Astrocyte (in vitro differentiated cells and primary cell): ENCODE measurements at regions not wholly inside any gene's neighbourhood (a gene's known extent, or its start where the extent isn't known, plus 50 kb on each side); places are given as distances from the start of the nearest gene placed in this dataset.

ENCODE experiments used
- DNase-seq: peaks from one replicate; pipeline ENCODE4 v3.0.0-alpha.2; 2010; ENCODE audit warnings: low read depth
- FAIRE-seq: peaks from 2 replicates; lab custom pipeline; 2011; peaks lifted over from hg19 to GRCh38; lab: Jason Lieb, UNC
- H2AFZ ChIP-seq: 2 replicates; pipeline ENCODE4 v1.6.0; 2012; ENCODE audit warnings: low read depth, low read length, inconsistent platforms
- H3K27ac ChIP-seq: 2 replicates; pipeline ENCODE4 v1.5.1; 2011; ENCODE audit warnings: low read depth, low read length, inconsistent platforms
- H3K27me3 ChIP-seq: 2 replicates; pipeline ENCODE4 v1.6.0; 2011; ENCODE audit warnings: low read length, inconsistent platforms; ENCODE audit not compliant: insufficient read depth
- H3K36me3 ChIP-seq: 2 replicates; pipeline ENCODE4 v1.5.1; 2011; ENCODE audit warnings: low read length, inconsistent platforms; ENCODE audit not compliant: insufficient read depth
- H3K4me1 ChIP-seq: 2 replicates; pipeline ENCODE4 v1.5.1; 2011; ENCODE audit warnings: low read length, inconsistent platforms; ENCODE audit not compliant: insufficient read depth
- H3K4me2 ChIP-seq: 2 replicates; pipeline ENCODE4 v1.6.0; 2012; ENCODE audit warnings: low read length, inconsistent platforms
- H3K4me3 ChIP-seq: 2 replicates; pipeline ENCODE4 v1.5.1; 2011; ENCODE audit warnings: low read depth, mild to moderate bottlenecking, low read length, inconsistent platforms; ENCODE audit not compliant: insufficient read depth
- H3K79me2 ChIP-seq: 2 replicates; pipeline ENCODE4 v1.6.0; 2012; ENCODE audit warnings: mild to moderate bottlenecking, low read length, inconsistent platforms; ENCODE audit not compliant: insufficient read depth
- H3K9ac ChIP-seq: 2 replicates; pipeline ENCODE4 v1.6.0; 2012; ENCODE audit warnings: mild to moderate bottlenecking, low read length, inconsistent platforms
- H3K9me3 ChIP-seq: 2 replicates; pipeline ENCODE4 v1.5.1; 2012; ENCODE audit warnings: low read depth, mild to moderate bottlenecking, low read length, inconsistent platforms; ENCODE audit not compliant: insufficient read depth
- H4K20me1 ChIP-seq: 2 replicates; pipeline ENCODE4 v1.6.0; 2012; ENCODE audit warnings: low read length, inconsistent platforms; ENCODE audit not compliant: insufficient read depth
- H3K27ac Mint-ChIP-seq: one replicate; pipeline ENCODE4 v1.8.0; 2021; ENCODE audit warnings: mild to moderate bottlenecking, mixed read lengths; ENCODE audit not compliant: unreplicated experiment
- H3K27me3 Mint-ChIP-seq: one replicate; pipeline ENCODE4 v1.8.0; 2021; ENCODE audit warnings: low read depth, mixed read lengths; ENCODE audit not compliant: unreplicated experiment
- H3K36me3 Mint-ChIP-seq: one replicate; pipeline ENCODE4 v1.8.0; 2021; ENCODE audit warnings: low read depth, mixed read lengths; ENCODE audit not compliant: unreplicated experiment
- H3K4me1 Mint-ChIP-seq: one replicate; pipeline ENCODE4 v1.8.0; 2021; ENCODE audit warnings: low read depth, mixed read lengths; ENCODE audit not compliant: unreplicated experiment
- H3K4me3 Mint-ChIP-seq: one replicate; pipeline ENCODE4 v1.8.0; 2021; ENCODE audit warnings: mild to moderate bottlenecking, moderate library complexity, mixed read lengths; ENCODE audit not compliant: unreplicated experiment
- H3K9me3 Mint-ChIP-seq: one replicate; pipeline ENCODE4 v1.8.0; 2021; ENCODE audit warnings: mild to moderate bottlenecking, mixed read lengths; ENCODE audit not compliant: unreplicated experiment
- CTCF ChIP-seq: IDR thresholded peaks from 2 replicates; pipeline ENCODE4 v1.5.1; 2011; ENCODE audit warnings: low read depth, mild to moderate bottlenecking, inconsistent platforms, low read length, moderate library complexity; ENCODE audit not compliant: insufficient read depth
- EZH2 ChIP-seq: IDR thresholded peaks from 2 replicates; pipeline ENCODE4 v1.6.1; 2012; ENCODE audit warnings: mild to moderate bottlenecking, low read length, inconsistent platforms; ENCODE audit not compliant: insufficient read depth

- no peaks in the 10 kb centered on the region for H3K79me2 ChIP-seq
- FAIRE-seq: no peak
- no peaks in the 10 kb centered on the region for H3K27me3 ChIP-seq
- H3K36me3 Mint-ChIP-seq: no peaks in the 10 kb centered on the region
- H3K27ac ChIP-seq: no peak overlapping the region
- no peak for TF ChIP-seq EZH2
- TF ChIP-seq CTCF: no peak
- no peak overlapping the region for H2AFZ ChIP-seq
- H3K4me2 ChIP-seq: no peak overlapping the region
- no peak overlapping the region for H3K4me3 ChIP-seq
- DNase-seq: no peak
- no peaks in the 10 kb centered on the region for H3K36me3 ChIP-seq
- peaks cover under 1% of the 10 kb centered on the region for H3K4me1 ChIP-seq
- no peak overlapping the region for H3K4me3 Mint-ChIP-seq
- no peaks in the 10 kb centered on the region for H3K27me3 Mint-ChIP-seq
- H3K4me1 Mint-ChIP-seq: peaks cover 2% of the 10 kb centered on the region
- no peak overlapping the region for H3K27ac Mint-ChIP-seq
- no peak overlapping the region for H3K9ac ChIP-seq
- no peaks in the 10 kb centered on the region for H3K9me3 ChIP-seq
- peaks cover 1% of the 10 kb centered on the region for H3K9me3 Mint-ChIP-seq
- no peaks in the 10 kb centered on the region for H4K20me1 ChIP-seq
Measured at GRCh38 chr20:4455301-4455701, 206.2 kb upstream of the ADRA1D start.

DNA sequence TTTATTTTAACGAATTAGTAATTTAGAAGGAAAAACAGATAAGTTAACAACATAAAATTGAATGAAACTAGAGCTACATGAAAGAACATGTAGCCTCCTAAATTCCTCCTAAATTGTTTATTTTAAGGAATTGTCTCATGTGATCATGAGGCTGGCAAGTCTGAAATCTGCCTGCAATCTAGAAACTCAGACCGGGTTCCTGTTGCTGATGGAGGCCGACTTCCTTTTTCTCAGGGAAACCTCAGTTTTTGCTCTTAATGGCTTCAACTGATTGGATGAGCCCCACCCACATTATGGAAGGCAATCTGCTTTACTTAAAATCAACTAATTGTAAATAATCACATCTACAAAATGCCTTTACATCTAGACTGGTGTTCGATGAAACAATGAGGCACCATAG is 205.0 kb upstream of the ADRA1D start:
- Mint-ChIP-seq H3K4me3 (no peak overlapping the region), H3K9me3 (peaks cover 1% of the 10 kb centered on the region), H3K27ac (no peak overlapping the region), H3K27me3 (no peaks in the 10 kb centered on the region), H3K4me1 (peaks cover 2% of the 10 kb centered on the region), H3K36me3 (no peaks in the 10 kb centered on the region)
- Histone ChIP-seq H3K27me3 (no peaks in the 10 kb centered on the region), H4K20me1 (no peaks in the 10 kb centered on the region), H3K4me1 (peaks cover 4% of the 10 kb centered on the region), H2AFZ (no peak overlapping the region), H3K4me3 (no peak overlapping the region), H3K27ac (no peak overlapping the region), H3K9me3 (no peaks in the 10 kb centered on the region), H3K36me3 (no peaks in the 10 kb centered on the region), H3K4me2 (no peak overlapping the region), H3K79me2 (no peaks in the 10 kb centered on the region), H3K9ac (no peak overlapping the region)
- no peak for DNase-seq
- no peak for TF ChIP-seq CTCF
- no peak for TF ChIP-seq EZH2
- no peak for FAIRE-seq

GRCh38 chr20:4453359-4453758 is 204.3 kb upstream of the ADRA1D start:
- Mint-ChIP-seq H3K4me3 (no peak overlapping the region), H3K9me3 (peaks cover 1% of the 10 kb centered on the region), H3K4me1 (peaks cover 2% of the 10 kb centered on the region), H3K27ac (no peak overlapping the region), H3K27me3 (no peaks in the 10 kb centered on the region), H3K36me3 (no peaks in the 10 kb centered on the region)
- Histone ChIP-seq H4K20me1 (no peaks in the 10 kb centered on the region), H3K9ac (no peak overlapping the region), H3K27me3 (no peaks in the 10 kb centered on the region), H3K9me3 (no peaks in the 10 kb centered on the region), H3K27ac (no peak overlapping the region), H3K36me3 (no peaks in the 10 kb centered on the region), H3K4me2 (no peak overlapping the region), H2AFZ (no peak overlapping the region), H3K4me1 (peaks cover 4% of the 10 kb centered on the region), H3K79me2 (no peaks in the 10 kb centered on the region), H3K4me3 (no peak overlapping the region)
- no peak for TF ChIP-seq CTCF
- no peak for TF ChIP-seq EZH2
- FAIRE-seq: no peak
- no peak for DNase-seq
